COR-L47 (cell line): ENCODE measurements at regions not wholly inside any gene's neighbourhood (a gene's known extent, or its start where the extent isn't known, plus 50 kb on each side); places are given as distances from the start of the nearest gene placed in this dataset.
A peak's percentile ranks its signal among the peaks of the same experiment; 100 is the strongest.
"Not testable (repeated sequence)": the region's sequence is repeated elsewhere in the genome, so short reads cannot be mapped to it uniquely, and the experiment has no call there.

Experiments used
- DNase-seq: peaks from one replicate; lab custom pipeline; 2025; lab: John Stamatoyannopoulos, UW

DNA sequence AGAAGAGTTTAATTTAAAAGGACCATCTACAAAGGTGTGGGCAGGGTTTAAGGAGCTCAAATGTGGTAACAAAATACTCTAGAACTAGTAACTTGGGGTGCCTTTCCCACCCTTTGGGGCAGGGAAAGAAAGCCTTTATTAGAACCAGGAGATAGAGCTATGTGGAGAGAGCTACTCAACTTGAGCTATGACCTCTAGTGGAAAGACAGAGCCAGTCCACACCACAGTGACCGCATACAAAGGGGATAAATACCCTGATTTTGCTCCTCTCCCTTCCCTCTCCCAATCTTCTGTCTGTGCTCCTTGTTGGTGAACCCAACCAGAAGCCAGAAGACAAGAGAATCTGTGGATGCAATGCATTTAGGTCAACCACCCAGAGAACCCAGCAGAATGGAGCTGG is 54.4 kb upstream of the JAK1 start:
- DNase-seq, result no peak

DNA sequence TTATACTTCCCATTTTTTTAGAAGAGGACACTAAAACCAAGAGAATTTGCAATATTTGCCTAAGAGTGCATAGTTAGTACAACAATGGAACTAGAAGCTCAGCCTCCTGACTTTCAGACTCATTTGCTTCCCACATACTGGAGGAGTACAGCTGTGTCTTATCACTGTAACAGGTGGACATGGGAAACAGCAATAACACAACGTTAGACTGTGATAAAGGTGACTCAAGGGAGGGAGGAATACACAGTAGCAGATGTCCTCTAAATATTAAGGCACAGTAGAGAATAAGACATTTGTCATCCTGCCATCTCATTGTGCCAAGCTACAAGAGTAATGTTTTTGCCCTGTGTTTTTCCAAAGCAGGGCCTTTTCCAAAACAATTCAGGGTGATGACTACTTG is 55.4 kb upstream of the JAK1 start:
- no peak for DNase-seq

DNA sequence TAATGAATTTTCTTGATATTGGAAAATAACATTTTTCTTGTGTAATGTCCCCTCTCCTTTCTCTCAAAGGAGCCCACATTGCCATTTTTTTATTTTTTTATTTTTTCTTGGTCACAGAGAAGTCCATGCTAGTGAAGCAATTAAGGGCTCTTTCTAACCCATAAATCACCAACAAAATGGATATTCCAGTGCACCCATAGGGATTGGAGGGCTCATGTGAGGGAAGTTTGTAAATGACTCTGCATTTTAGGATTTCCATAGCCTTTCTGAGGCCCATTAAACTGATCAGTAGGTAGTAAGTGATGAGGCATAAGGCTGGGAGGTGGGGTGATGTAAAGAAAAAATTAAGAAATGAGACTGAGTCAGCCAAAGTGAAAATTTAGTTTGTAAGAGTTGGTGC is 55.9 kb upstream of the JAK1 start:
- DNase-seq, result no peak

DNA sequence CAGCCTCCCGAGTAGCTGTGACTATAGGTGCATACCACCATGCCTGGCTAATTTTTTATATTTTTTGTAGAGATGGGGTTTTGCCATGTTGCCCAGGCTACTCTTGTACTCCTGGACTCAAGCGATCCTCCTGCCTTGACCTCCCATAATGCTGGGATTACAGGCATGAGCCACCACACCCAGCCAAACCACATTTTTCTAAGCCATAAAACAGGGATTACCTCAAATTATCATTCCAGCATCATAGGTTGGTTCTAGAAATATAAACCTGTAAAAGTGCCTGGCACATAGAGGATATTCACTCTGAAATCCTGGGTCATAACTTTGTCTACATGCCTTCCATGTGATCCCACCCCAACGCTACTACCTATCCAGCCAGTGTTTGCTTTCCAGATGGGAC is 59.4 kb upstream of the JAK1 start:
- DNase-seq, result no peak

DNA sequence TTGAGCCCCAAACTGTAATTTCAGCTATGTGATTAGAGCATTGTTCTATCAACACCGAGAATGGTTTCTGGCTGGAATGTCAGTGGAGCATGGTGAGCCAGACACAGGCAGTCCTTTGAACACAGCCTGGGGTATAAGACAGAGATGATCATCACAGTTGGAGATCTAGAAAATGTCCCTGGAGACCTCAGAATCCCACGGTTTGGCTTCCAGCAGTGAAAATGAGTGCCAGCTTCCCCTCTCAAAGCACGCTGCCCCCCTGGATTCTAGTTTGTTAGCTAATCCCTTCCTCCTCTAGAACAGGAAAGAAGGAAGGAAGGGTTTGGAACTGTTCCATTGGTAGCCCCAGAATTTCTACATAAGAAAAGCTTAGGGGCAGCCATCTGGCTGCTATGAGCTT is 59.9 kb upstream of the JAK1 start:
- peak; percentile 84 for DNase-seq

DNA sequence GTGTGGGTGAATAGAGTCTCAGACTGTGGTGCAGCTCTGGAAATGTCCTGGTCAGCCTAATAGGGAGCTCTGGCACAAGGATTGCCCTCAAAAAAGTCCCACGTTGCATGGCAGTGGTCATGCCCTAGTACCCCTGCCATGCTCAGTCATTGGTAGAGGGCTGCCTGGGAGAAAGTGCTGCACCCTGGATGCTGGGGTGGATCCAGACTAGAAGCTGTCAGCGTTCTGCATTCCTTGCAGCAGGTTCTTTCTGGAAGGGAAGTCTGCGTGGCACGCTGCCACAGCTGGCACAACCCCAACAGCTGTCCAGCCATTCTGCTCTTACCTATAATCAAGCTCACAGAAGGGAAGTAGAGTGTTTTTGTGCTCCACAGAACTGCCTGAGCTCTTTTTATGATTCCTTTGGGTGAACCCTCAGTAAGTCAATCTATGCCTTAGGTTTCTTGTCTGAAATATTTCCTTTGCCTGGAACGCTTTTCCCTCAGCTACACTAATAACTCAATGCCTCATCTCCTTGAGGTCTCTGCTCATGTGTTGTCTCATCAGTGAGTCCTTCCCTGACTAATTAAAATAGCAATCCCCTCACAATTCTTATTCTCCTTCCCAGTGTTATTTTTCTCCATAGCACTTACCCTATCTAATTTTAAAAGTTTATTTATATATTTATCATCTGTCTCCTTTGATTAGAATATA is 61.5 kb upstream of the JAK1 start:
- peak; percentile 67 for DNase-seq

DNA sequence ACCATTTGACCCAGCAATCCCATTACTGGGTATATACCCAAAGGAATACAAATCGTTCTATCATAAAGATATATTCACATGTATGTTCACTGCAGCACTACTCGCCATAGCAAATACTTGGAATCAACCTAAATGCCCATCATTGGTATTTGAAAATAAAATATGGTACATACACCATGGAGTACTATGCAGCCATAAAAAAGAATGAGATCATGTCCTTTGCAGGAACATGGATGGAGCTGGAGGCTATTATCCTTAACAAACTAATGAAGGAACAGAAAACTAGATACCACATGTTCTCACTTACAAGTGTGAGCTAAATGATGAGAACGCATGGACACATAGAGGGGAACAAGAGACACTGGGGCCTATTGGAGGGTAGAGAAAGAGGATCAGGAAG is 63.1 kb upstream of the JAK1 start:
- not testable (repeated sequence) for DNase-seq

DNA sequence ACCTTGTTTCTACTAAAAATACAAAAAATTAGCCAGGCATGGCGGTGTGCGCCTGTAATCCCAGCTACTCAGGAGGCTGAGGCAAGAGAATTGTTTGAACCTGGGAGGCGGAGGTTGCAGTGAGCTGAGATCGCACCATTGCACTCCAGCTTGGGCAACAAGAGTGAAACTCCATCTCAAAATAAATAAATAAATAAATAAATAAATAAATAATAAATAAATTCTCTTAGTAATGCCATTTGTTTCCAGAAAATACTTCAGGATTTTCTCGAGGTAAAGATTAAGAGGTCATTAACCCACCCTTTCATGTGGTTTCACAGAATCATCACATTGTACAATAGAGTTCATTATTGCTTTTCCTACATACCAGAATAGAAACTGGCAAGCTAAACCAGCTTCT is 68.5 kb upstream of the JAK1 start:
- not testable (repeated sequence) for DNase-seq

DNA sequence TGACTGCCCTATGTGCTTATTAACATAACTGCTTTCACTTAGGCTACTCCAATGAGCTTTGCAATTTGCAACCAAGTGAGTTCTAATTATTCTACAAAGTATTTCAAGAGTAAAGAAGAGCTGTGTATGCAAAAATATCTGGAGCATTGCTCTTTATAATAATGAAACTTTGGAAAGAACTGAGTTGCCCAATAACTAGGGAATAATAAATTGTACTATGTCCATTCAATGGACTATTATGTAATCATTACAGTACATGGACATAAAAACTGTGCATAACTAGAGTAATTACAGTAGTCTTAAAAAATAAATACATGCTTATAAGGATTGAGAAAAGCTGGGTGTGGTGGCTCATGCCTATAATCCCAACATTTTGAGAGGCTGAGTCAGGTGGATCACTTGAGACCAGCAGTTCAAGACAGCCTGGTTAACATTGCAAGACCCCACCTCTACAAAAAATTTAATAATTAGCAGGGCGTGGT is 70.3 kb upstream of the JAK1 start:
- no peak for DNase-seq

DNA sequence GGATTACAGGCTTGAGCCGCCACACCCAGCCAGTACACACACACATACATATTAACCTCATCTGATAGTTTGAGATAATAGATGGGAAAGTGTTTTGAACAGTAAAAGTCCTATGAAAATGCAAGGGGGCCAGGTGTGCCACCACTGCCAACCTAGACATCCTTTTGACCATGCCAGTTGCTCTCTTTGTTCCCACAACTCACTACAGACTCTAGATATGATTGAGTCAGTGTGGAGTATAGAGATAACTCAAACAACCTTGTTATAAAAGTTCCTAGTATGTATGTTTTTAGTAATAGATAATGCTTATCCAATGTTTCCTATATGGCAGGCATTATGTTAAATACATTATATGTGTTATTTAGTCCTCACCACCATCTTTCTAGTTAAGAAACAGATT is 72.7 kb upstream of the JAK1 start:
- no peak for DNase-seq

DNA sequence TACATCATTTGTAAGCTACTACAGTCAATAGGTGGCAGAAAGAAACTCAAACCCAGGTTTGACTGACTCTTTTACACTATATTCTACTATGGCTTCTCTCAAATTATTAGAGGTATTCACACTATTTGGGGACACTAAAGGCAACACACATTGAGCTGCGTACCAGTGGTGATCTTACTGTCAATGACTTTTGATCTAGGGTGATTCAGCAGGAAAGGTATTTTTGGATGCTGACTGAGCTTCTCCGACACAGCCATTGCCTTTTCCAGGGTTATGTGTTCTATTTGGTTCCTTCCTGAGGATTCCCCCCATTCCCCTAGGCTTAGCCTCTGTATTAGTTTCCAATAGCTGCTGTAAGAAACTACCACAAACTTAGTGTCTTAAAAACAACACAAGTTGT is 73.2 kb upstream of the JAK1 start:
- no peak for DNase-seq

DNA sequence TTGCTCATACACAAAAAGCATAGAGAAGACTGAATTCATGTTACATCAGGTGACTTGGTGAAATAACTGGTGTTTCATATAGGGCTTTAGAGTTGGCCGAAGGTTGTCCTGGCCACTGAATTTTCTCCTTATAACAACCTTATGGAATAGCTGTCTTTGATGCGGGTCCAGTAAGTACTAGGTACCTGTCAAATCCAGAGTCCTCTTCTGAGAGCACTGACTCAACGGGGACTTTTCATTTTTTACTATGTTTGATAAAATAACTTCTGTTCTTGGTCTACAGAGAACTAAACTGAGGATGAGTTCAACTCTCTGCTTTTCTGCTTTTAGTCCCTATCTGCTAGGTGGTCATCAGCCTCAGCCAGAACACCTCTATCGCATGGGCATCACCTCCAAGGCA is 76.1 kb upstream of the JAK1 start:
- no peak for DNase-seq

DNA sequence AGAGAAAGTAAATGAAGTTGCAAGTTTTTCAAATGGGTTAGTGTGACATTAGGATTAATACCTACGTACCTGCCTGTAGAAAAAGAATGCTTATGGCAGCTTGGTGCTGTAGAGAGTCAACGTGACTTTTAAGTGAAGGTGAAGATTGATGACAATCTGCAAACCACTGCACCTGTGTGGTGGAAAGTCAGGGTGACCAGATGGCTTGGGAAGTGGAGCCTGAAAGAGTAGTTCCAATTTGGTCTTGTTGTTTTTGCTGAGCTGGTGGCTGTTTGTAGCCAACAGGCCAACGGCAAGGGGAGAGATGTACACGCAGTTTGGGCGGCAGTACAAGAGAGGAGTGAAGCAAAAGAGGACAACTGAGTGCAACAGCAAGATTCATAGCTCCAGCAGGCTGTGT is 78.1 kb upstream of the JAK1 start:
- no peak for DNase-seq

DNA sequence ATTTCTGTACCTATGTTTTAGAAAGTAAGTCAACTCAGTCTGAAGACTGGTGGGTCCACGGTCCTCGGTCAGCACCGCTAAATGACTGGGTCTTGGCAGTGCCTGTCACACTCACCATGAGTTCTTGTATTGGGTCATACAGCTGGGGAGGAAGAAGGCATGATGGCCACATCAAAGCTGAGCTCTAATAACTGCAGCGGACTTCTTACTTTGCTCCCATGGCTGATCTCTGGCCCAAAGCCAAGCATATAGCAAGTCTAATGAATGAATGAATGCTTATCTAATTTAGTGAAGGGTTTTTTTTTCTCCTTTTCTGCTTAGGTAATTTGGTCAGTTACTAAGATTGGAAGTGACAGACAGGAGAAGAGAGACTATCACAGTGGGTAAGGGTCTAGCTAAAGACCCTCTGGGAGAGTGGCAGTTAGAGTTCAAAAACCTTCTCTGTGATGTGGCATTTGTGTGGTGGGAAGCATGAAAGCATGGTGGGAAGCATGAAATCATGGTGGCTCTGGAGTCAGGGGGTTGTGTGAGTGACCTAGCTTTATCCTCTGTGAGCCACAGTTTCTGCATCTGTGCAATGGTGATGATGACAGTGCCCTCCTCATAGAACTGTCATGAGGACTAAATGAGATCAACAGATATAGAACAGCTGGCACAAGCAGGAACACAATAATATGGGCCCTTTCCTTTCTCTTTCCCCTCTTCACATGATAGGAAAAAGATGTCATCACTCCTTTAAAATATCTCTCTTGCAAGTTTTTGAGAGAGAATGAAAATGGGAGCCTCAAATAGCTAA is 78.9 kb upstream of the JAK1 start:
- no peak for DNase-seq

DNA sequence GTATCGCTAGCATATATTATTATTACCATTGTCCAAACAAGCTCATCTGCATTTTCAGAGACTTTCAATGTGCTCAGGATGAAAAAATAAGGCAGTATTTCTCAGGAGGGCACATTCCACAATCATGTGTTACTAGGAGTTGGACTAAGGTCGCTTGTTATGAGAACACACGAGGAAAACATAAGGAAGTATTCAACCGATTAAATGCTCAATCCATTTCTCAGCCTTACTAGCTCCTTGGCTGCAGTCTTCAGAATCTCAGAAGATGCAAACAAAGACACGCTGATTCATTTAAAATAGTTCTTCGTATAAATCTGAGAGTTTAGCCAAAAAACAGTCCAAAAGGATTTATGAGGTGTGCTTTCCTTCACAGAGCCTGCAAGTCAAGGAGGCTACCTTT is 82.0 kb upstream of the JAK1 start:
- DNase-seq, result no peak

DNA sequence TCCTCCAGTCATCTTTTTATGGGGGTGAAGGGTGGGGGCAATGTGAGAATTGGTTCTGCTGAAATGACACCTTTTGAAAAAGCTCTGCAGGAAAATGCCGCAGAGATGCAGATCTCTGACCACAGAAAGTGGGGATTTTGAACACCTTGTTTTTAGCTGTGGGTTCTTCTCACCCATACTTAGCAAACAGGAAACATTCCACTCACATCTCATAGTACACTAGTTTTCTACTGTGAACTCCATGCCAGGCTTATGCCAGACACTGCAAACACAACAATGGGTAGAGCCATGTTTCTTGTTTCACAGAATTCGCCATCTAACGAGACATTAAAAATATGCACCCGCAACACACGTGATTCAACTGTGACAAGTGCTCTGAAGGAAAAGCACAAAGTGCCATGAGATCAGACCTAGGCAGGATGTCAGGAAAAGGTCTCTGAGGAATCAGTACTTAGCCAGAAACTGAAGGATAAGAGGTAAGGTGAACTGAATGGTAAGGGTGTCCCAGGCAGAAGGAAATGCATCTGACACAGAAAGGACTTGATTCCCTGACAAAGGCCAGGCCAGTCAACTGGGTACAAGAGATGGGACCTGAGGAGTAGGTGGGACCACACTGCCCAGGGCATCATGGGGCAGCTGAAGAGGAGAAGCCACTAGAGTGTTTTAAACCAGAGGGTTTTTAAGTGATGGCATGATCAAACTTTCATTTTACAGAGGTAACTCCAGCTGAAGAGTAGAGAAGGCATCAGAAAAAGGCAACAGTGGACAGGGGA is 83.8 kb upstream of the JAK1 start:
- DNase-seq, result no peak

DNA sequence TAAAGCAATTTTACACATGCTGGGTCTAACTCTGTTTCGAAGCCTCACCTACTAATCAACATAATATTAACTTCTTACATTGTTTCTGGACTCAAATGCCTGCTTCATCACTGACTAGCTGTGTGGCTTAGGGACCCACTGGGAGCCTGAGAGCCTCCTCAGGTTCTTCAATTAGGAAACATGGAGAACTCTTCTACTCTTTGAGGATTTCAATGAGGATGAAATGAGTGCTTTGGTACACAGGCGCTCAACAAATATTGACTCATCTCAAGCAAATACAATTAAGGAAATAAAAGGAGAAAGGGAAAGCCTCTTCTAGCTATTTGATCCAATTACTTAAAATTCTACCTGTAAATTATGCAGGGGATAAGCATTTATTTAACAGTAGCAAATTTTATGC is 84.4 kb upstream of the JAK1 start:
- peak; percentile 57 for DNase-seq

DNA sequence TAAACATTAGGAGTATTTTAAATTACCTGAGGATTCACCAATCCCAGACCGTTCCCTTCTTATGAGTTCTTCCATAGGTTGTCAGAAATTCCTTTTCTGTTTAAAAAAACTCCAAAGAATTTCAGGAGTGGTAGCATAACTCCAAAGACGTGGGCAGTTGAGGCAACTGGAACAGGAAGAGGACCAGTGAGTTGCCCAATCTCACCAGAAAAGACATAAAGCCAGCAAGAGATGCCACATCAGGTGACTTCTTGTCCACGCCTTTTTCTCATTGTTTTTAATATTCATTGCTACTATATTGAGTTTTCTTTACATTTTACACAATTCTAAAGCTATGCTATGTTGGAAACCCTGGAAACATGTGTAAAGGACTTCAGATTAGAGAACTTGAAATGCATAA is 88.1 kb upstream of the JAK1 start:
- no peak for DNase-seq

DNA sequence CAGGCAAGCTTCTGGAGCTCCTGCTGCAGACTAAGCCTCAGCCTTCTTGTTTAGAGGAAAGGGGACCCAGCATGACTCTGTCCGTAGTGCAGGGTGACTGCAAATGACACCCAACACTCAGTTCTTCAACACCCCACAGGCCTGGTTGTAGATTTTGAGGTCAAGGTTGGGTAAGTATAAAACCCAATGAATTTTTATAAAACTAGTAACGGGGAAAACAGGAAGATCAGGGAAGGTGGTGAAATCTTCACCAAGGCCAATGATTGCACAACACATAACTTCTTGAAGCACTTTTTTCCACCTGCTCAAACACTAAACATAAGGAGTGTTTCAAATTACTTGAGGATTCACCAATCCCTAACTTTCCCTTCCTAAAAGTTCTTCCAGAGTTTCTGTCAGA is 89.4 kb upstream of the JAK1 start:
- DNase-seq, result no peak

DNA sequence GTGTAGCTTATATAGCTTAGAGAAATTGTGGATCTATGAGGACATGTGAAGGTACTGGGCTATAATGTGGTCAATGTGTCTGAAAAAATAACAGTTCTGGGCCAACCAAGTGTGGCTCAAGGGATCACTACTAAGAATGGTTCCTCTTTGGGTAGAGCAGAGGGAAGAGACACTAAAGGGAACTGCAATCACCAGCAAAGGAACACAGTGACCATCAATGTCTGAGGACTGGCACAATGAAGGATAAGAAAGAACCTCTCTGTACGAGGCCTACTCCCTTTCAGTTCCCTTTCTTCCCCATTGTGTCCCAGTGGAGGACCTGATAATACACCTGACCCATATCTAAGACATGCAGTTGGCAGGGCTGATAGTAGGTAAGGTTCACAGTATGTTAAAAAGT is 89.9 kb upstream of the JAK1 start:
- DNase-seq, result no peak

DNA sequence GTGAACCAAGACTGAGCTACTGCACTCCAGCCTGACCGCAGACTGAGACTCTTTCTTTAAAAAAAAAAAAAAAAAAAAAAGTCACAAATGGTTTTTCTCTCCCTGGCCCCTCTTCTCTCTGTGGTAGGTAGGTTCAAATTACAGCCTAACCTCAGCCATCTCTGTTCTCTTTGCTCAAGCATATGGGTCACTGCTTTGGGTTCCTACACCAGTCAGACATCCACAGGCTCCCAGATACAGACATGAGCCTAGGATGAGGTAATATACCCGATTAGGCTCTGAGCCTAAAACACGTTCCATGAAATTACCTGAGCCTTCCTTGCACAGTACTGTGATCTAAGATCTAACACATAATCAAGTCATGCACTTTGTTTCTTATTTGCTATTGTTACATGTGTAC is 90.5 kb upstream of the JAK1 start:
- DNase-seq, result no peak

DNA sequence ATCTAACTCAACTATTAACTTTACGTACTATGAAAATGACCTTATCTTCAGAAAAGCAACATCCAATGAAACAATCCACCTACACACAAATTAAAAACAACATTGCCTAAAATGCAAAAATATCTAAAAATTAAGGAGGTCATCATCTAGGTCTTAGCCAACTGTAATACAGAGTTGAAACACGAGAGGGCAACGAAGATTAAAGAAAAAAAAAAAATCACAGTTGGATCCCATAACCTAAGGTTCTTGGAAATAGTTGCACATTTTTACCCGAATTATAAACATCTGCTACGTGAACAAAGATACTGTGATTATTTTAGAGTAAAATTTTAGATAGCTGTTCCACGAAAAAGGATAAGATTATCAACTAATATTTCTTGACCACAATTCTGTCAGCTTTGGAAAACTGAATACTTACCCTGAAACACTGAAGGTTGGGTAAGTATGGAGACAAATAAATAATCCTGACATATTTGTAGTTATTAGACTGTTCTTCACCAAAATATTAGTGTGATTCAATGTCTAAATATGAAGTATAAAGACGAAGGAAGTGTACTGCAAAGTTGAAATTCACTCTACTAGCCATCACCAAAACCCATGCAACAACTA is 88.0 kb upstream of the AK4 start:
- DNase-seq, result peak; percentile 2

DNA sequence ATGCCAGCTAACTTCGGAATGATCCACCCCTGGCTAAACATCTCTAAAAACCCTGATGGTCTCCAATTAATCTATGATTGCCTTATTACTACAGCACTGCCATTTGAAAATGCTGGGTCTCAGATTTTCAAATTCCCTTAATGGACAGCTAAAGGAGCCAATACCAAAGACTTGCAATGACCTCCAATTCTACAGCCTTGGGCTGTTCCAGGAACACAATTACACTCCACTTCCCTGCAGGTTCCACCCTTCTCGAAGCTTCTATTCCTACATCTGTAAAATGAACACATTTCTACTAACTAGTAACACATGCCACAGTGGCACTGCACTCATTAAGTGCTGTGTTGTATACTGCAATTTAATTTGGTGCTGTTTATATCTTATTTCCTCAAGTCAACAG is 85.7 kb upstream of the AK4 start:
- DNase-seq, result no peak
